SK-N-SH (cell line): ENCODE measurements at regions not wholly inside any gene's neighbourhood (a gene's known extent, or its start where the extent isn't known, plus 50 kb on each side); places are given as distances from the start of the nearest gene placed in this dataset.

ENCODE experiments used
- CTCF ChIA-PET: fragments of 300-600, 350-600 bp; formaldehyde crosslinking; extraction: SDS; loops from one replicate; lab custom pipeline; 2021; lab: Yijun Ruan, JAX
- POLR2A ChIA-PET: fragments of 350-600 bp; sonication (Branson Sonifier 250); formaldehyde crosslinking; extraction: SDS; loops from one replicate; lab custom pipeline; 2020; ENCODE audit warnings: antibody characterized with exemption, inconsistent platforms; lab: Yijun Ruan, JAX
- DNase-seq: peaks from one replicate; pipeline ENCODE4 v3.0.0; 2012
- H2AFZ ChIP-seq: fragments of 200-600 bp; sonication (generic); 2 replicates; pipeline ENCODE4 v1.8.1; 2016; ENCODE audit warnings: antibody characterized with exemption, mild to moderate bottlenecking, low read depth
- H3F3A ChIP-seq: fragments of 200-600 bp; sonication (generic); replicated peaks from 2 replicates; pipeline ENCODE3; 2016; ENCODE audit warnings: antibody characterized with exemption, mild to moderate bottlenecking; ENCODE audit not compliant: insufficient read depth
- H3K27ac ChIP-seq, 2 experiments: fragments of 200-500 bp in 1 of 2; fragments of 200-600 bp in 1 of 2; sonication (Bioruptor generic) in 1 of 2; sonication (generic), shearing (Covaris generic) in 1 of 2; 2 replicates each; pipeline versions ENCODE4 v1.5.1 to v1.6.1; 2014 to 2016; ENCODE audit warnings: low read depth in 2 of 2, inconsistent platforms in 1 of 2, low read length in 1 of 2, mild to moderate bottlenecking in 1 of 2, mixed read lengths in 1 of 2
- H3K27me3 ChIP-seq: fragments of 200-600 bp; sonication (generic), shearing (Covaris generic); 2 replicates; pipeline ENCODE4 v1.6.1; 2016; ENCODE audit warnings: mixed run types; ENCODE audit not compliant: insufficient read depth
- H3K36me3 ChIP-seq, 2 experiments: fragments of 200-500 bp in 1 of 2; fragments of 200-600 bp in 1 of 2; sonication (Bioruptor generic) in 1 of 2; sonication (generic) in 1 of 2; replicated peaks in 1 of 2; 2 replicates each; pipeline versions ENCODE3 to v1.5.1; 2014 to 2016; ENCODE audit warnings: low read length in 1 of 2, mild to moderate bottlenecking in 1 of 2; ENCODE audit not compliant: insufficient read depth in 2 of 2, control insufficient read depth in 1 of 2
- H3K4me1 ChIP-seq, 2 experiments: fragments of 200-500 bp in 1 of 2; fragments of 200-600 bp in 1 of 2; sonication (Bioruptor generic) in 1 of 2; sonication (generic), shearing (Covaris generic) in 1 of 2; 2 replicates each; pipeline versions ENCODE4 v1.5.1 to v1.6.1; 2014 to 2016; ENCODE audit warnings: low read depth in 1 of 2, low read length in 1 of 2, mixed run types in 1 of 2; ENCODE audit not compliant: insufficient read depth in 2 of 2, control insufficient read depth in 1 of 2
- H3K4me2 ChIP-seq: fragments of 200-600 bp; sonication (generic), shearing (Covaris generic); 2 replicates; pipeline ENCODE4 v1.6.1; 2017; ENCODE audit warnings: mixed run types
- H3K4me3 ChIP-seq, 2 experiments: fragments of 200-500 bp in 1 of 2; fragments of 200-600 bp in 1 of 2; sonication (Bioruptor generic) in 1 of 2; sonication (generic), shearing (Covaris generic) in 1 of 2; 2 replicates each; pipeline versions ENCODE4 v1.5.1 to v1.8.1; 2014 to 2016; ENCODE audit warnings: low read depth in 2 of 2, inconsistent platforms in 1 of 2, low read length in 1 of 2, mild to moderate bottlenecking in 1 of 2, mixed read lengths in 1 of 2, moderate library complexity in 1 of 2
- H3K79me2 ChIP-seq: fragments of 200-600 bp; sonication (generic); 2 replicates; pipeline ENCODE4 v1.8.1; 2017; ENCODE audit warnings: mild to moderate bottlenecking; ENCODE audit not compliant: insufficient read depth
- H3K9ac ChIP-seq: fragments of 200-600 bp; sonication (generic); 2 replicates; pipeline ENCODE4 v1.6.1; 2017; ENCODE audit warnings: mixed run types
- H3K9me2 ChIP-seq: fragments of 200-600 bp; sonication (generic); 2 replicates; pipeline ENCODE4 v1.6.1; 2017; ENCODE audit warnings: mixed run types
- H3K9me3 ChIP-seq: fragments of 200-600 bp; sonication (generic); 2 replicates; pipeline ENCODE4 v1.6.1; 2017; ENCODE audit warnings: mixed run types, mild to moderate bottlenecking, moderate library complexity
- H4K20me1 ChIP-seq: fragments of 200-600 bp; sonication (generic); 2 replicates; pipeline ENCODE4 v1.6.1; 2017; ENCODE audit warnings: mild to moderate bottlenecking, mixed run types; ENCODE audit not compliant: insufficient read depth
- CHD2 ChIP-seq: fragments of 150-350 bp; IDR thresholded peaks from 2 replicates; pipeline ENCODE4 v1.6.1; 2018; ENCODE audit warnings: low read length; ENCODE audit not compliant: partially characterized antibody
- ELF1 ChIP-seq: IDR thresholded peaks from 2 replicates; pipeline ENCODE4 v1.4.0; 2012
- FOXM1 ChIP-seq: IDR thresholded peaks from 2 replicates; pipeline ENCODE4 v1.4.0; 2012; ENCODE audit warnings: low read depth, mild to moderate bottlenecking
- GABPA ChIP-seq: IDR thresholded peaks from 2 replicates; pipeline ENCODE4 v1.4.0; 2012; ENCODE audit warnings: low read depth, mild to moderate bottlenecking
- GATA2 ChIP-seq: sonication (generic); formaldehyde crosslinking; IDR thresholded peaks from 2 replicates; pipeline ENCODE4 v1.5.0; 2020; ENCODE audit warnings: mild to moderate bottlenecking, missing genetic modification reagents
- JUND ChIP-seq: IDR thresholded peaks from 2 replicates; pipeline ENCODE4 v1.4.0; 2012
- MXI1 ChIP-seq: IDR thresholded peaks from 2 replicates; pipeline ENCODE4 v1.6.1; 2012; ENCODE audit warnings: mild to moderate bottlenecking, low read depth, low read length, improper control_type of control experiment
- NRF1 ChIP-seq: IDR thresholded peaks from 2 replicates; pipeline ENCODE4 v1.6.1; 2012; ENCODE audit warnings: low read depth, mild to moderate bottlenecking, low read length
- POLR2AphosphoS5 ChIP-seq: IDR thresholded peaks from 2 replicates; pipeline ENCODE4 v1.6.1; 2012; ENCODE audit warnings: low read depth, low read length
- RAD21 ChIP-seq: IDR thresholded peaks from 2 replicates; pipeline ENCODE4 v1.6.1; 2012; ENCODE audit warnings: mild to moderate bottlenecking, low read length
- RCOR1 ChIP-seq: fragments of 150-350 bp; IDR thresholded peaks from 2 replicates; pipeline ENCODE4 v1.6.1; 2017; ENCODE audit warnings: antibody characterized with exemption, low read length
- RFX5 ChIP-seq: IDR thresholded peaks from 2 replicates; pipeline ENCODE4 v1.6.1; 2012; ENCODE audit warnings: mild to moderate bottlenecking, improper control_type of control experiment, low read length
- RXRA ChIP-seq: IDR thresholded peaks from 2 replicates; pipeline ENCODE4 v1.4.0; 2012; ENCODE audit warnings: low read depth, mild to moderate bottlenecking, borderline replicate concordance
- SIN3A ChIP-seq: IDR thresholded peaks from 2 replicates; pipeline ENCODE4 v1.6.1; 2012; ENCODE audit warnings: low read depth, mild to moderate bottlenecking, low read length, moderate library complexity, borderline replicate concordance
- SMC3 ChIP-seq: IDR thresholded peaks from 2 replicates; pipeline ENCODE4 v1.6.1; 2012; ENCODE audit warnings: low read depth, low read length, improper control_type of control experiment
- TAF1 ChIP-seq: IDR thresholded peaks from 2 replicates; pipeline ENCODE4 v1.6.1; 2012; ENCODE audit warnings: low read depth, mild to moderate bottlenecking, low read length, moderate library complexity, borderline replicate concordance
- TCF12 ChIP-seq: IDR thresholded peaks from 2 replicates; pipeline ENCODE4 v1.4.0; 2012
- YY1 ChIP-seq: IDR thresholded peaks from 2 replicates; pipeline ENCODE4 v1.4.0; 2012; ENCODE audit warnings: low read depth, mild to moderate bottlenecking
- WGBS: methylation state at CpG from one replicate; pipeline ENCODE4 v1.1.6; 2017; ENCODE audit warnings: low lambda C conversion rate; 5-methylcytosine and 5-hydroxymethylcytosine counted together
- TF ChIP-seq, protein P1 (sequence below): IDR thresholded peaks from 2 replicates; pipeline ENCODE4 v1.4.0; 2012; ENCODE audit warnings: low read depth
- TF ChIP-seq, protein P2 (sequence below): fragments of 200-600 bp; sonication (generic); IDR thresholded peaks from 2 replicates; pipeline ENCODE4 v1.6.1; 2017; ENCODE audit warnings: antibody characterized with exemption, mild to moderate bottlenecking, moderate library complexity
- TF ChIP-seq, protein P3 (sequence below): fragments of 150-350 bp; IDR thresholded peaks from 2 replicates; pipeline ENCODE4 v1.6.1; 2016; ENCODE audit warnings: mild to moderate bottlenecking, low read depth, low read length

DNA sequence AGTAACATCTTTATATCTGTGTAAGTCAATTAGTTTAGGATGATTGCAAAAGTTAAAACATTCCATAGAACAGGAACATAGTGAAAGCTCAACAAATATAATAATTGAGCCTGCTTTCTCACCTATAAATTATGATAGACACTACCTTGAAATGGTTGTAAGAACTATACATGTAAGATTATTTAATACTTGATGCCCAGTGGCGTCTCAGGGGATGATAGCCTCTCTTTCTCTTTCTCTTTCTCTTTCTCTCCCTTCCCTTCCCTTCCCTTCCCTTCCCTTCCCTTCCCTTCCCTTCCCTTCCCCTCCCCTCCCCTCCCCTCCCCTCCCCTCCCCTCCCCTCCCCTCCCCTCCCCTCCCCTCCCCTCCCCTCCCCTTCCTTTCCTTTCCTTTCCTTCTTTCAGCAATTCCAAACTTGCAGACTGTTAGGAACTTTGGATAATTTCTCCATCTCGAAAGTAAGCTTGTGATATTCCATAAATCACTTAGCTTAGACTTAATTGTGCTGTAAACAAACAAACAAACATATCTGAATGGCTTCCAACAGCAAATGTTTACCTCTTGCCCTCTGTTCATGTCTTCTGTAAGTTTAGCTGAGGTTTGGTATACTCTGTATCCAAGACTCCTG is 1102.7 kb downstream of the TSN start:
- POLR2A ChIA-PET = no interaction called here
- Histone ChIP-seq H3K4me3 (no peak overlapping the region), H3F3A (no peaks in the 10 kb centered on the region), H3K9me2 (no peaks in the 10 kb centered on the region), H2AFZ (no peak overlapping the region), H4K20me1 (no peaks in the 10 kb centered on the region), H3K27ac (no peak overlapping the region), H3K4me2 (no peak overlapping the region), H3K79me2 (no peaks in the 10 kb centered on the region), H3K36me3 (no peaks in the 10 kb centered on the region), H3K9ac (no peak overlapping the region), H3K27me3 (no peaks in the 10 kb centered on the region), H3K4me1 (no peaks in the 10 kb centered on the region), H3K9me3 (no peaks in the 10 kb centered on the region)
- TF ChIP-seq TCF12 (no peak), FOXM1 (no peak), RXRA (no peak), NRF1 (no peak)
- CTCF ChIA-PET = no interaction called here
- 9% methylated on average over 2 of the region's 2 CpGs for WGBS
- no peak for DNase-seq

DNA sequence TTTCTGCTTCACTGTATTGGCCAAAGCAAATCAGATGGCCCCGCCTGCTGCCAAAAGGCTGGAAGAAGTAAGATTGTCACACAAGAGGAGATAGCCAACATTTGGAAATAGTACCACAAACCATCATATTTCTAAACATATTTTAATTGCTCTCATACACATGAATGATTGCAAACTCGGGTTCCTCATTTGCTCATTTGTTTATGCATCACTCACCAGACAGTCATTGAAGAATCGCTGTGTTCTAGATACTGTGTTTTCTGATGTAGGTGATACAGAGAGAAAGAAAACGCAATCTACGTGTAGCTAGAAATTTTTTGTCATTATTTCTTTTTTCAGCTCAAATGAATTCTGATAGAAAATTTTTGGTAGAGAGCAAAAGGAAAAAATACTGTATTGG is 1103.4 kb downstream of the TSN start:
- POLR2A ChIA-PET = no interaction called here
- Histone ChIP-seq H2AFZ (no peak overlapping the region), H3K9ac (no peak overlapping the region), H3K27me3 (no peaks in the 10 kb centered on the region), H3K4me1 (no peaks in the 10 kb centered on the region), H3K79me2 (no peaks in the 10 kb centered on the region), H3K9me2 (no peaks in the 10 kb centered on the region), H3K27ac (no peak overlapping the region), H3F3A (no peaks in the 10 kb centered on the region), H4K20me1 (no peaks in the 10 kb centered on the region), H3K4me3 (no peak overlapping the region), H3K9me3 (no peaks in the 10 kb centered on the region), H3K36me3 (no peaks in the 10 kb centered on the region), H3K4me2 (no peak overlapping the region)
- DNase-seq = no peak
- no peak for TF ChIP-seq JUND
- no peak for TF ChIP-seq SIN3A
- TF ChIP-seq, protein P1, sequence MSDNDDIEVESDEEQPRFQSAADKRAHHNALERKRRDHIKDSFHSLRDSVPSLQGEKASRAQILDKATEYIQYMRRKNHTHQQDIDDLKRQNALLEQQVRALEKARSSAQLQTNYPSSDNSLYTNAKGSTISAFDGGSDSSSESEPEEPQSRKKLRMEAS = no peak
- CTCF ChIA-PET = no interaction called here
- WGBS = 47% methylated on average over 5 of the region's 5 CpGs

DNA sequence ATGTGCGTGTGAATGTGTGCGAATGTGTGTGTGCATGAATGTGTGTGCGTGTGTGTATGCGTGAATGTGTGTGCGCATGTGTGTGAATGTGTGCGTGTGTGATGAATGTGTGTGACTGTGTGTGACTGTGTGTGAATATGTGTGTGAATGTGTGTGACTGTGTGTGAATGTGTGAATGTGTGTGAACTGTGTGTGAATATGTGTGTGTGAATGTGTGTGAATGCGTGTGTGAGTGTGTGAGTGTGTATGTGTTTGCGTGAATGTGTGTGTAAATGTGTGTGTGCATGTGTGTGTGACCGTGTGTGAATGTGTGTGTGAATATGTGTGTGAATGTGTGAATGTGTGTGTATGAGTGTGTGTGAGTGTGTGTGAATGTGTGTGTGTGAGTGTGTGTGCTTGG is 1103.8 kb downstream of the TSN start:
- Histone ChIP-seq H3K36me3 (no peaks in the 10 kb centered on the region), H3K27me3 (no peaks in the 10 kb centered on the region), H3K4me3 (no peak overlapping the region), H3K4me2 (no peak overlapping the region), H3K9me2 (no peaks in the 10 kb centered on the region), H3K79me2 (no peaks in the 10 kb centered on the region), H3K27ac (no peak overlapping the region), H2AFZ (no peak overlapping the region), H3K4me1 (no peaks in the 10 kb centered on the region), H3K9ac (no peak overlapping the region), H4K20me1 (no peaks in the 10 kb centered on the region), H3F3A (no peaks in the 10 kb centered on the region), H3K9me3 (no peaks in the 10 kb centered on the region)
- ChIA-PET POLR2A (no interaction called here), CTCF (no interaction called here)
- 69% methylated on average over 9 of the region's 9 CpGs for WGBS
- DNase-seq = no peak
- TF ChIP-seq TAF1 (no peak), SMC3 (no peak), GABPA (no peak), ELF1 (no peak), YY1 (no peak), RAD21 (no peak), RFX5 (no peak), CHD2 (no peak), GATA2 (CRISPR knock-in tag) (no peak), RCOR1 (no peak), POLR2AphosphoS5 (no peak), MXI1 (no peak), NRF1 (no peak), SIN3A (no peak)
- TF ChIP-seq, protein P2, sequence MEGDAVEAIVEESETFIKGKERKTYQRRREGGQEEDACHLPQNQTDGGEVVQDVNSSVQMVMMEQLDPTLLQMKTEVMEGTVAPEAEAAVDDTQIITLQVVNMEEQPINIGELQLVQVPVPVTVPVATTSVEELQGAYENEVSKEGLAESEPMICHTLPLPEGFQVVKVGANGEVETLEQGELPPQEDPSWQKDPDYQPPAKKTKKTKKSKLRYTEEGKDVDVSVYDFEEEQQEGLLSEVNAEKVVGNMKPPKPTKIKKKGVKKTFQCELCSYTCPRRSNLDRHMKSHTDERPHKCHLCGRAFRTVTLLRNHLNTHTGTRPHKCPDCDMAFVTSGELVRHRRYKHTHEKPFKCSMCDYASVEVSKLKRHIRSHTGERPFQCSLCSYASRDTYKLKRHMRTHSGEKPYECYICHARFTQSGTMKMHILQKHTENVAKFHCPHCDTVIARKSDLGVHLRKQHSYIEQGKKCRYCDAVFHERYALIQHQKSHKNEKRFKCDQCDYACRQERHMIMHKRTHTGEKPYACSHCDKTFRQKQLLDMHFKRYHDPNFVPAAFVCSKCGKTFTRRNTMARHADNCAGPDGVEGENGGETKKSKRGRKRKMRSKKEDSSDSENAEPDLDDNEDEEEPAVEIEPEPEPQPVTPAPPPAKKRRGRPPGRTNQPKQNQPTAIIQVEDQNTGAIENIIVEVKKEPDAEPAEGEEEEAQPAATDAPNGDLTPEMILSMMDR = no peak
- TF ChIP-seq, protein P1 = no peak
- TF ChIP-seq, protein P3, sequence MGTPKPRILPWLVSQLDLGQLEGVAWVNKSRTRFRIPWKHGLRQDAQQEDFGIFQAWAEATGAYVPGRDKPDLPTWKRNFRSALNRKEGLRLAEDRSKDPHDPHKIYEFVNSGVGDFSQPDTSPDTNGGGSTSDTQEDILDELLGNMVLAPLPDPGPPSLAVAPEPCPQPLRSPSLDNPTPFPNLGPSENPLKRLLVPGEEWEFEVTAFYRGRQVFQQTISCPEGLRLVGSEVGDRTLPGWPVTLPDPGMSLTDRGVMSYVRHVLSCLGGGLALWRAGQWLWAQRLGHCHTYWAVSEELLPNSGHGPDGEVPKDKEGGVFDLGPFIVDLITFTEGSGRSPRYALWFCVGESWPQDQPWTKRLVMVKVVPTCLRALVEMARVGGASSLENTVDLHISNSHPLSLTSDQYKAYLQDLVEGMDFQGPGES = no peak
